ENCODE measurements at regions not wholly inside any gene's neighbourhood (a gene's known extent, or its start where the extent isn't known, plus 50 kb on each side); places are given as distances from the start of the nearest gene placed in this dataset.

GRCh38 chr14:82533351-82533750, 999.7 kb upstream of the SEL1L start:
- no peak for DNase-seq

GRCh38 chr14:82536566-82536965, 1002.9 kb upstream of the SEL1L start:
- no peak for DNase-seq

GRCh38 chr14:82537831-82538230, 1004.2 kb upstream of the SEL1L start:
- DNase-seq = no peak

- no peak for DNase-seq
These were observed 1012.7 kb upstream of the SEL1L start for GRCh38 chr14:82546401-82546800.

GRCh38 chr14:82549306-82549990, 1015.8 kb upstream of the SEL1L start:
- DNase-seq = no peak

- no peak for DNase-seq
These were observed 1029.2 kb upstream of the SEL1L start for GRCh38 chr14:82562881-82563280.

GRCh38 chr14:82565825-82566224, 1032.2 kb upstream of the SEL1L start:
- DNase-seq = no peak

- DNase-seq = no peak
These were observed 1053.6 kb upstream of the SEL1L start for GRCh38 chr14:82587226-82587625.

GRCh38 chr14:82595466-82595865, 1061.8 kb upstream of the SEL1L start:
- DNase-seq = no peak

- no peak for DNase-seq
These were observed 1069.1 kb upstream of the SEL1L start for GRCh38 chr14:82602794-82603193.

- DNase-seq = no peak
These were observed 1071.2 kb upstream of the SEL1L start for GRCh38 chr14:82604819-82605218.

- no peak for DNase-seq
These were observed 1088.3 kb upstream of the SEL1L start for GRCh38 chr14:82621881-82622450.

- peak in 1 of 58 donors; percentile 16 for DNase-seq
These were observed 1092.8 kb upstream of the SEL1L start for GRCh38 chr14:82626156-82627066.

GRCh38 chr14:82635915-82636314, 1102.3 kb upstream of the SEL1L start:
- no peak for DNase-seq

- no peak for DNase-seq
These were observed 1102.8 kb upstream of the SEL1L start for GRCh38 chr14:82636426-82636825.

- no peak for DNase-seq
These were observed 1107.4 kb upstream of the SEL1L start for GRCh38 chr14:82641050-82641540.

- peak in 7 of 58 donors; percentile 0 to 11 (median 2) for DNase-seq
These were observed 1108.8 kb upstream of the SEL1L start for GRCh38 chr14:82642425-82642824.

GRCh38 chr14:82647088-82647810, 1113.6 kb upstream of the SEL1L start:
- no peak for DNase-seq

GRCh38 chr14:82655770-82656169, 1122.1 kb upstream of the SEL1L start:
- DNase-seq = no peak

GRCh38 chr14:82657186-82657675, 1123.6 kb upstream of the SEL1L start:
- no peak for DNase-seq

GRCh38 chr14:82661258-82661657, 1127.6 kb upstream of the SEL1L start:
- no peak for DNase-seq
